ENCODE measurements at regions not wholly inside any gene's neighbourhood (a gene's known extent, or its start where the extent isn't known, plus 50 kb on each side); places are given as distances from the start of the nearest gene placed in this dataset.

DNA sequence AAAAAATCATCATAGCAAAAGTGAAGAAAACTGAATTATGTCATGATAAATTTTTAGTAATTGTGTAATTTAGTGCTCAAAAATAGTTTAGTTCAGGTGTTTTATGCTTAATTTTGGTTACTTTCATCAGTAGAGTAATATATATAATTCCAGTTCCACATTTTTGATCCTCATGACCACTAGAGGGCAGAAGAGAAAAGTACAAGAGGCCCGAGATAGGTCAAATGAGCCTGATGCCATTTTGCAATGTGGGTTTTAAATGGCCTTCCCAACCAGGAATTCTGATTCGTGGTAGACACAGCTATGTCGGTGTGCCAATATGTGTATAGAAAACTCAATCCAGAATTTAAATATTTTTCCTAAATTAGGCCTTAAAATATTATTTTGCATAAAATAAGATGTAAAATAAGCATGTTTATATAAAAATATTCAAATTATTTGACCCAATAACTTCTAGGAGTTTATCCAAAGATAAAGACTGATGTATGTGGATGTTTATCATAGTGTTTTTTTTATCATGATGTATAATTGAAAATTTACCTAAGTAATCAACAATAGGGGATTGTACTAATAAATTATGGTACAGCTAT, 159.7 kb upstream of the RPS6KA2 start:
- no peaks in the 10 kb centered on the region for H3K27me3 ChIP-seq
- H3K4me3 ChIP-seq = no peak overlapping the region
- DNase-seq = no peak
- H3K4me1 ChIP-seq = no peaks in the 10 kb centered on the region
- H3K27ac ChIP-seq = no peak overlapping the region
- TF ChIP-seq, protein P1, sequence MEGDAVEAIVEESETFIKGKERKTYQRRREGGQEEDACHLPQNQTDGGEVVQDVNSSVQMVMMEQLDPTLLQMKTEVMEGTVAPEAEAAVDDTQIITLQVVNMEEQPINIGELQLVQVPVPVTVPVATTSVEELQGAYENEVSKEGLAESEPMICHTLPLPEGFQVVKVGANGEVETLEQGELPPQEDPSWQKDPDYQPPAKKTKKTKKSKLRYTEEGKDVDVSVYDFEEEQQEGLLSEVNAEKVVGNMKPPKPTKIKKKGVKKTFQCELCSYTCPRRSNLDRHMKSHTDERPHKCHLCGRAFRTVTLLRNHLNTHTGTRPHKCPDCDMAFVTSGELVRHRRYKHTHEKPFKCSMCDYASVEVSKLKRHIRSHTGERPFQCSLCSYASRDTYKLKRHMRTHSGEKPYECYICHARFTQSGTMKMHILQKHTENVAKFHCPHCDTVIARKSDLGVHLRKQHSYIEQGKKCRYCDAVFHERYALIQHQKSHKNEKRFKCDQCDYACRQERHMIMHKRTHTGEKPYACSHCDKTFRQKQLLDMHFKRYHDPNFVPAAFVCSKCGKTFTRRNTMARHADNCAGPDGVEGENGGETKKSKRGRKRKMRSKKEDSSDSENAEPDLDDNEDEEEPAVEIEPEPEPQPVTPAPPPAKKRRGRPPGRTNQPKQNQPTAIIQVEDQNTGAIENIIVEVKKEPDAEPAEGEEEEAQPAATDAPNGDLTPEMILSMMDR (IDR thresholded peaks at IDR 0.05) = peak; percentile 62 to 83 (median 76)
- no peak for TF ChIP-seq POLR2A (IDR thresholded peaks at IDR 0.05)
- no peaks in the 10 kb centered on the region for H3K36me3 ChIP-seq
- no peaks in the 10 kb centered on the region for H3K9me3 ChIP-seq

DNA sequence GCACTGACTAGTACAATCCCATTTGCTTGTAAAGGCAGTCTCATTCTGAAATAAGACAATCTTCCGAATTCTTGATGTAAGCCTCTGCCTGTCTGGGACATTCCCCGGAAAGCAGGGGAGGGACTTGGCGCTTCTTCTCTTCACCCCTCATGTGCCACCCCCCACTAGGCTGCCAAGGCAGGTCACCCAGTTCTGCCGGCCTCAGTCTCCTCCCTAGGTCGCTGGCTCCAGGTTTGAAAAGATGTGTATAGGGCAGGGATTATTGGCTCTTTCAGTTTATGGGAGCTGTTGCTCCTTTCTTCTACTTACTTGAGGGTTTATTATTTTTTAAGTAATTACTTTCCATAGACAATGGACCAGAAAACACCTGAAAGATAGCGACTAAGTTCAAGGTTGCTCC, 158.1 kb upstream of the RPS6KA2 start:
- Histone ChIP-seq H3K9me3 (no peaks in the 10 kb centered on the region), H3K4me3 (no peak overlapping the region), H3K4me1 (no peaks in the 10 kb centered on the region), H3K27ac (no peak overlapping the region), H3K27me3 (no peaks in the 10 kb centered on the region), H3K36me3 (no peaks in the 10 kb centered on the region)
- no peak for DNase-seq
- TF ChIP-seq, protein P1 (IDR thresholded peaks at IDR 0.05) = no peak
- TF ChIP-seq POLR2A (IDR thresholded peaks at IDR 0.05) = no peak

DNA sequence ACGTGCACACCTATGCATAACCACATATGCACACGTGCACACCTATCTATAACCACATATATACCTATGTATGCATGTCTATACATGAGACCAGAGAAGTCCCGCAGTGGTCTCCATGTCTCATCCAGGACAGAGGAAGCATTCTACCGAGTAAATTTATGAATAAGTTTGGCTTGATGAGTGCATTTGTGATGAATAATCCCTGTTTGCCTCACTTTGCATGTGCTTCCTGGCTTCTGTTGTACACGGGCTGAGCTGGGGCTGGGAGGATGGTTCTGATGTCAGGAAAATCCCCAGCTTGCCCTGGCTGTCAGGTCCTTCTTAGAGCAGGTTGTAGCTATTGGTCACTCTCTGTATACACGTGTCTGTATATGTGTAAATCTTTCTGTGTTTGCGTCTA, 157.6 kb upstream of the RPS6KA2 start:
- TF ChIP-seq, protein P1 (IDR thresholded peaks at IDR 0.05) = no peak
- TF ChIP-seq POLR2A (IDR thresholded peaks at IDR 0.05) = no peak
- H3K4me1 ChIP-seq = no peaks in the 10 kb centered on the region
- no peak for DNase-seq
- H3K36me3 ChIP-seq = no peaks in the 10 kb centered on the region
- no peak overlapping the region for H3K27ac ChIP-seq
- H3K9me3 ChIP-seq = no peaks in the 10 kb centered on the region
- no peaks in the 10 kb centered on the region for H3K27me3 ChIP-seq
- H3K4me3 ChIP-seq = no peak overlapping the region

DNA sequence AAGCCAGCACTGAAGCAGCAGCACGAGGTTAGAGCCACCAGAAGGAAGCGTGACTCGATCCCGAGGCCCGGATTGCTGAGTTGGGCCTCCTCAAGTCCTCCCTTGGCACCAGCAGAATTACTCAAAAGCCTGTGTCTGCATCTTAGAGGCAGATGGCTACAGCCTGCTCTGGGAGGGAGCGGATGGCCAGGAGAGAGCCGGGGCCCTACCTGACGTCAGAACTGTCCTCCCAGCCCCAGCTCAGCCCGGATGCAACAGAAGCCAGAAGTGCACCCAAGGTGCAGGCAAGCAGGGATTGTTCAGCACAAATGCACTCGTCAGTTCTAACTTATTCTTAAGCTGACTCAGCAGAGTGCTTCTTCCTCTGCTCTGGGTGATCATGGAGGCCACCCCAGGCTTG, 155.5 kb upstream of the RPS6KA2 start:
- DNase-seq = no peak
- TF ChIP-seq POLR2A (IDR thresholded peaks at IDR 0.05) = no peak
- TF ChIP-seq, protein P1 (IDR thresholded peaks at IDR 0.05) = no peak
- H3K27me3 ChIP-seq = no peaks in the 10 kb centered on the region

DNA sequence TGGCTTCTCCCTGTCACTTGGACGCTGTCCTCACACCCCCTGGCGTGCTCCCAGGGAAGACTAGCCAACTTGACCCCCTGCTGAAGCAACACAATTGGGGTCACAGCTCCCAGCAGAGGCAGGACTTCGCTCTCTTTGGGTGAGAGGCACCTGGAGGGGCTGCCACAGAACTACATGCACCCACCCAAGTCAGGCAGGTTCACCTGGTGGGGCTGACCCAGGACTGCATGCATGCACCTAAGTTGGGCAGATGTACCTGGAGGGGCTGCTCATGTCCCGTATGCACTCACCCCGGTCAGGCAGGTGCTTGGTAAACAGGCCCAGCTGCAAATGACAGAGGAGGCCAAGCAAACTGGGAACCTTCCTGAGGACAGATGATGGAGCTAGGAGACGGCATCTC, 154.3 kb upstream of the RPS6KA2 start:
- no peak for DNase-seq
- Histone ChIP-seq H3K4me3 (no peak overlapping the region), H3K36me3 (no peaks in the 10 kb centered on the region), H3K27me3 (no peaks in the 10 kb centered on the region), H3K27ac (no peak overlapping the region), H3K9me3 (no peaks in the 10 kb centered on the region), H3K4me1 (no peaks in the 10 kb centered on the region)
- TF ChIP-seq POLR2A (IDR thresholded peaks at IDR 0.05) = no peak
- TF ChIP-seq, protein P1 (IDR thresholded peaks at IDR 0.05) = no peak

More for the DNA sequence above, 155.5 kb upstream of the RPS6KA2 start:
- Histone ChIP-seq H3K36me3 (no peaks in the 10 kb centered on the region), H3K4me3 (no peak overlapping the region), H3K9me3 (no peaks in the 10 kb centered on the region), H3K27ac (no peak overlapping the region), H3K4me1 (no peaks in the 10 kb centered on the region)
